Activated CD8-positive, alpha-beta memory T cell treated with anti-CD3 and anti-CD28 coated beads for 1 hour (primary cell): ENCODE measurements at regions not wholly inside any gene's neighbourhood (a gene's known extent, or its start where the extent isn't known, plus 50 kb on each side); places are given as distances from the start of the nearest gene placed in this dataset.

Experiments used
- DNase-seq, 2 donors: peaks; one replicate each; pipeline ENCODE4 v3.0.0-alpha.2; 2020; ENCODE audit warnings: low read depth in 1 of 2; ENCODE audit errors: extremely low read depth in 1 of 2

- no peak for DNase-seq
These were observed 315.8 kb upstream of the ZNF32 start for GRCh38 chr10:43964486-43964885.

GRCh38 chr10:43963793-43964425 lies 315.2 kb upstream of the ZNF32 start:
- no peak for DNase-seq

- no peak for DNase-seq
These were observed 314.7 kb upstream of the ZNF32 start for GRCh38 chr10:43963379-43963778.

GRCh38 chr10:43962346-43963191 lies 313.9 kb upstream of the ZNF32 start:
- no peak for DNase-seq

- DNase-seq: no peak
These were observed 313.1 kb upstream of the ZNF32 start for GRCh38 chr10:43961523-43962345.

GRCh38 chr10:43960981-43961380 lies 312.3 kb upstream of the ZNF32 start:
- DNase-seq: no peak

- no peak for DNase-seq
These were observed 311.8 kb upstream of the ZNF32 start for GRCh38 chr10:43960477-43960876.

- no peak for DNase-seq
These were observed 311.4 kb upstream of the ZNF32 start for GRCh38 chr10:43960135-43960415.

GRCh38 chr10:43959364-43960134 lies 310.9 kb upstream of the ZNF32 start:
- no peak for DNase-seq

GRCh38 chr10:43958964-43959363 lies 310.3 kb upstream of the ZNF32 start:
- DNase-seq: no peak

- DNase-seq: no peak
These were observed 309.4 kb upstream of the ZNF32 start for GRCh38 chr10:43958071-43958432.

GRCh38 chr10:43957267-43958070 lies 308.8 kb upstream of the ZNF32 start:
- DNase-seq: no peak

- no peak for DNase-seq
These were observed 307.3 kb upstream of the ZNF32 start for GRCh38 chr10:43955978-43956377.

GRCh38 chr10:43955002-43955596 lies 306.4 kb upstream of the ZNF32 start:
- DNase-seq: no peak

GRCh38 chr10:43953672-43954071 lies 305.0 kb upstream of the ZNF32 start:
- DNase-seq: no peak

GRCh38 chr10:43952760-43953159 lies 304.1 kb upstream of the ZNF32 start:
- DNase-seq: no peak

- DNase-seq: no peak
These were observed 300.7 kb upstream of the ZNF32 start for GRCh38 chr10:43949351-43949750.

GRCh38 chr10:43946445-43946844 lies 297.8 kb upstream of the ZNF32 start:
- DNase-seq: no peak

GRCh38 chr10:43945908-43946307 lies 297.2 kb upstream of the ZNF32 start:
- no peak for DNase-seq
